ENCODE measurements at regions not wholly inside any gene's neighbourhood (a gene's known extent, or its start where the extent isn't known, plus 50 kb on each side); places are given as distances from the start of the nearest gene placed in this dataset.

DNA sequence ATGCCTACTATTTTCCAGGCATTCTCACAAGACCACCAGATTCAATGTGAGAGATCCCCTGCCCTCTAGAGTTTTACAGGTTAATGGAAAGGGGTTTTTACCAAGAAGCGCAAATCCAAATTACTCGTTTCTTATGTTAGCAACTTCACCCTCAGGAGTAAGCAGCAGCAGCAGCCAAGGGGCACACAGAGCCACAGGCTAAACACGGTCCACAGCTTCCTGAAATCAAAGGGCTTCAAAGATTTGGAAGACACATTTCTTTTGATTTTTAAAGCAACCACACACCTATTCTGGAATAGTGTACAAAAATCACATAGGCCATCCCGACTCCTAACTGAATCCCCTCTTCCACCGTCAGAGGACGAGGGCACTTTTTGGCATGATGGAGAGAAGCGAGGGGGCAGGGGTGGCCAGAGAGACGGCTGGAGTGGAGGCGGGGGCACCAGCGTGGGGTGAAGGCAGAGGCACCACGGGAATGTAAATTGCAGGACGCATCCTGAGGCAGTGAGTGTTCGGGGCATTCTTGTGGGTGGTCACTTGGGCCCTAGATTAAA, 107.0 kb downstream of the ARF6 start:
- DNase-seq = no peak

DNA sequence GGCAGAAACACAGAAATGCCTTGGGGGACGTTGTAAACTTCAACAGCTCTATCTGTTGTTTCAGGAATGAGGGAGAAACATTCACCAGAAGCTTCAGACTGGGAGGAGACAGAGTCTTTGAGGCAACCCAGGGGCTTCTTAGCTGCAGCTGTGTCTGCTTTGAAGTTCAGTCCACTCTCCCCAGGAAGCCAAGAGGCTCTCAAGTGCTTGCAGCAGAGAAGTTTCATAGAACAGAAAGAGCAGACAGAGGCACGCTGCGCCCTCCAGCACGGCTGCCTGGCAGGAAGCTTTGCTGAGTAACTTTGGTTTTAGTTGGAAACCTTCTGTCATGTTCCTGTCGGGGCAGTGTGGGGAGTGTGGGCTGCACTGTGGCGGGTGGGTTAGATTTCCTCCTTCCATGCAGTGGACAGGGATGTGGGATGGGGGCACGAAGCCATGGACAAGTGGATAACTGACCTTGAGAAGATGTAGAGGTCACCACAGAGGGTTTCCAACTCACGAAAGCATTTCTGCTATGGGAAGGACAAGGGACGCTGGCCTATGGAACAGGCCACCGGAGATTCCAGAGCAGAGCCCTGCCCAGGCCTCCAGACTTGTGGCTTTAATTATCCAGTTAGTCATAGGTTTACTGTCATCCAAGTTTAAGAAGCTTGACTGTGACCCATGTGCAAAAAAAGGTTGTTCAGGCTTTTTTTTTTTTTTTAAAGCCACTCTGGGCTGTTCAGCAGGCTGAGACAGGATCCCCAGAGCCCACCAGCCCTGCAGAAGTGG, 107.7 kb downstream of the ARF6 start:
- peak; percentile 86 for DNase-seq

DNA sequence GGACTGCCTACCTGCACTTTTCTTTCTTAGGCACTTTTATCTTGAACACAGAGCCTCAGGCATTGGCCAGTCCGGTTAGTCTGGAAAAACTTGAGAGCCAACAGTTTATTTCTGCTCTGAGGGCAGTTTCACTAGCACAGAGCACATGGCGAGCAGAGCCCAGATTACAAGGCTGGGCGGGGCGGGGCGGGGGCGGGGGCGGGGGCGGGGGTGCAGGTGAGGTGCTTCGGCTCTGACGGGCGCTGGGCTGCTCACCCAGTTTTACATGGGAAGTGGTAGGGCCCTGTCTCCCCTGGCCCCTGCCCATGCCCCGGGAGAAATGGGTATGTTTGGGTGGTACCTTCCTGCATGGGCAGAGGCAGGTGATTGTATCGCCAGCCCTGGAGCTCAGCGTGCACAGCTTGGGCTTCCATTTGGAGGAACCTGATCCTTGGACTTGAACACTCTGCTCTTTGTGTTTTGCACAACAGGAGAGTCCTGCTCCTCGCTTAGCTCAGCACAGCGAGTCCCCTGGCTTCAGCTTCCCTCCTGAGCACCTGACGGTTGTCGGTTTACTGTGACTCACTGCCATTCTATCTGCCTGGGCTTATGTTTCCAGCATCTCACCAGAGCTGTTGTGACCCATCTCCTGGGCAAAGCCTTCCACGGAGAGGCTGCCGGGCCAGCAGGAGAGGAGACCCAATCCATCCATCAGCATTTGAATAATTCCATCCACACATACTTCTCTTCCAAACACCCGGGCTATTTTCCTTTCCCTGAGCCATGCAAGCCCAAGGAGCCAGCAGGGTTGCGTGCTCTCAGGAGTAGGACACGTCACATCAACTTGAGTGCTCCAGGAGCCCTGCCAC, 108.5 kb downstream of the ARF6 start:
- peak; percentile 62 for DNase-seq

DNA sequence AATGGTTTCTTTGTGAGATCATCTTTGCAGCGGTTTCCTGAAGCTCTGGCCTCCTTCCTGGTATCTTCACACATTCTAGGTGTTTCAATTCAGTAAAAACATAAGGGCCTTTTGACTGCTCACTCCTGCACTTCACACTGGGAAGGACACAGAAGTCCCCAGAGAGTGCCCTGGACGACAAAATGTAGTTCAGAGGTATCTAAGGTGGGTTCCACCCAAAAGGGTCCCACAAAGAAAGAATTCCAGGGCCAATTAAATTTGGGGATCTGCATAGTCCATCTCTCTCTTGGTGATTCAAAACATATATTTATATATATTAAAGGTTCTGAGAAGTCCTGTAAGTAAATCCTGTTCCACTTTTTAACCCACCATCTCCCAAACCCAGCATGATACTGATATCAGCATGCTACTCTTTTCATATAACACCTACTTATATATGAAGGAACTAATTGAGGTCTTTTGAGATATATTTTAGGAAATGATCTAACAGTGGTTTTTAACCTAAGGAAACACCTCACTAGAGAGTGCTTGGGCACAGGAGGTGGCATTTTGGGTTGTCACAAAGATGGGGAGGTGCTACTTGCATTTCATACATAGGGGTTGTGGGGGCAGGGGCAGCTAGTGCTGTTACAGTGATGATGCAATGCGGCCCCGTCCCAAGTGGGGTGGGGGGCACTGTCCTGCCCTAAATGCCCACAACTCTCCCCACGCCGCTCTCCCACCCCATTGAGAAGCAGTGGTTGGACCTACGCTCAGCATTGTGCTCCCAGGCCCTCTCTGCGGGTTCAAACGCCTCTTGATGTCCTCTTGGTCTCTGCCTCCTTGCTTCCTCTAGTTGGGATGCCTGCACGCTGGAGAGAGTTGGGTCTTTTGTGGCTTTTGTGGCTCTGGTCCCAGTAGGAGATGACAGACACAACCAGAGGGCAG, 109.4 kb downstream of the ARF6 start:
- no peak for DNase-seq

DNA sequence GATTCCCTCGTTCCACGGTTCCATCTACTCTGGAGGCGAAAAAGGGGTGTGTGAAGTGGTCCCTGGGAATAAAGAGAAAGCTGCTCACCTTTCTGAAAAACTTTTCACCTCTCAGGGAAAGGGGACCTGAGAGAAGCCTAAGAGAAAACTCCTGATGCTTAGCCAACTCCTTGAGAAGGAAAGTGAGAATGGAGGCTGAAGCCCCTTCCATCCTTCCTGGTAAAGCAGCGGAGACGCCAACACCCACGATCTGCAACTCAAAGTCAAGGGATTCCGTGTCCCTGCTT, 110.0 kb downstream of the ARF6 start:
- no peak for DNase-seq

DNA sequence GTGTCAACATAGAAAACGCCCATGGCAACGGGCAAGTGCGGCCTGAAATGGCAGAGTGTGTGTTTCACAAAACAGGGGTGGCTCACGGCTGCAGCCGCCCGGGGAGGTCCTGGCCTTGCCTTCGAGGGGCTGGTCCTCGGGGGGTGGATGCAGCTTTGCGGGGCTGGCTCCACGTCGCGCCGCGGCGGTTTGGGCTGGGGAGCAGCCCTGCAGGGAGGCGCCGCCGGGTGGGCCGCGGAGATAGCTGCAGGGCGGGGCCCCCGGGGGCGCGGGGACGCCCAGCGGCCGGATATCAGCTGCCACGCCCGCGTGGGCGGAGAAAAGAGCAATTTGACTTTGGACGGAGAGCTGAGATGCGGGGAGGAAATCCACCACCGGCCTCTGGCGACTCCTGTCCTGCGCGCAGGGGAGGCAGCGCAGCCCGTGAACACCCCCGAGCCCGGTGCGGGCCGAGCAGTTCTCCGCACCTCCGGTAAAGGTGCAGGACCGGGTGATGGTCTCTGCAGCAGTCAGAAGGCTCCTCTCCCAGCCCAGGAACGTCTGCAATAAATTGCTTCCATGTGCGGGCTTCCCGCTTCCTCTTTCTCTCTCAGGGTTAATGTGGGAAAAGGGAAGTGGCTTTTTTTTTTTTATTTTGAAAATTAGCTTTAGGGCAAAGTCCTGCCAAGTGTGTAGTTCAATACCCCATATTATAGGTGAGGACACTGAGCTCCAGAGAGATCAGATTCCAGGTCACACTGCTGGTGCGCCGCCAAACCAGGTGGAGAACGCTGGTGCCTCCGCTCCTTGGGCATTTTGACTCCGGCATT, 110.5 kb downstream of the ARF6 start:
- DNase-seq = peak; percentile 85

DNA sequence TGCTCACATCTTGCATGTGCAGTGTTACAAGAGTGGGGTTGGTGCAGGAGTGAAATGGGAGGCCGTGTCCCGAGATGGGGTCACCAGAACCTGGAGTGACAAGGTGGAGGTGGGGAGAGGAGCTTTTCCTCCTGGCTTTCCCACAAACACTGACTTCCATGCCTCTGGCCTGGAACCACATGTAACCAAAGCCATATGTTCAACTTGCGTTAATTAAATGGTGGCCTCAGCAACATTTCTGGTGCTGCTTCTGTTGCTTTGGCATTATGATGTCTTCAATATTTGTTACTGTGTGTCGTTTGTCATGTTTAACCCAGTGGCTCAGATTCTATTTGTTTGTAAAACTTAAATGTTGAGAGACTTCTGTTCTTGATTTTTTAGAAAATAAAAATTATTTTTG, 110.2 kb downstream of the VCPKMT start:
- no peak for DNase-seq

DNA sequence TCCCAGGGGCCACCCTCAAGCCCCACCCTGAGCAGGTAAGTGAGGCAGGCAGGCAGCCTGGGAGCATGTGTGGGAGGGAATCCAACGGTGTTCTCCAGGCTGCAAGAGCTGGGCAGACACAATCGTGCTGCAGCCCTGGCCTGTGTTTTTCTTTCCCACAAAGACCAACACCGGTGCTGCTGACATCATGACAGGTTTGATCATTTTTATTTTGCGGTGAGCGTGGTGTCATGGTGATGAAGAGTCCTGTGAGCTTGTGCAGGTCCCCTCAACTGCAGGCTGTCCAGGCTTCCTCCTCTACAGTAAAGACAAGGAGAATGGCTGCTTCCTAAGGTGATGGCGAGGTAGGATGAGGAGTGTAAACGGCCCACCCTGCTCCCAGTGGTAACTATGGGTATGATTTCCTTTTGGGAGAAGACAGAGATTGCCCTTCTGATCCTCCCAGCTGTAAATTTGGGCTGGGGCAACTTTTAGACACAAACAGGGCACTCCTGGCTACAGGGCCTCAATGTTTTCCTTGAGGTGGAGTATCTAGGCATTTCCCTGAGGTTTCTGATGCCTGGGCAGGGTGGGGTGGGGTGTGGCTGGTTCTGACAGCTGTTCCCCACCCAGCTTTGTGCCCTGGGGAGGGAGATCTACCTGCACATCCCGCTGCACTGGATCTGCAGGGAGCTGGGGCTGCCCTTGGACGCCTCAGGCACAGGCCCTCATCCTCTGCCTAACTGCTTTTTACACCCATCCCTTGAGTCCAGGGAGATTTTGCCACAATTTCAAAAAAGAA, 109.1 kb downstream of the VCPKMT start:
- no peak for DNase-seq

DNA sequence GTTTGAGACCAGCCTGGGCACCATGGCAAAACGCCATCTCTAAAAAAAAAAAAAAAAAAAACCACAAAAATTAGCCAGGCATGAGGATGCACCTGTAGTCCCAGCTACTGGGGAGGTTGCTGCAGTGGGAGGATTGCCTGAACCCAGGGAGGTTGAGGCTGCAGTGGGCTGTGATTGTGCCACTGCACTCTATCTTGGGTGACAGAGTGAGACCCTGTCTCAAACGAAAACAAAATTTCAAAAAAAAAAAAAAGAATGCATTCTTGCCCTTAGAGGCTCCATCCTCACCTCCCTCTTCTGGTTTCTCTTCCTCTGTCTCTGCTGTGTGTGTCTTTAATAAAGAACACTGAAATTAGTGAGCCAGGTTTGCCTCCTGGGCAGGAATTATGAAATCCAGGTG, 107.8 kb downstream of the VCPKMT start:
- DNase-seq = no peak

DNA sequence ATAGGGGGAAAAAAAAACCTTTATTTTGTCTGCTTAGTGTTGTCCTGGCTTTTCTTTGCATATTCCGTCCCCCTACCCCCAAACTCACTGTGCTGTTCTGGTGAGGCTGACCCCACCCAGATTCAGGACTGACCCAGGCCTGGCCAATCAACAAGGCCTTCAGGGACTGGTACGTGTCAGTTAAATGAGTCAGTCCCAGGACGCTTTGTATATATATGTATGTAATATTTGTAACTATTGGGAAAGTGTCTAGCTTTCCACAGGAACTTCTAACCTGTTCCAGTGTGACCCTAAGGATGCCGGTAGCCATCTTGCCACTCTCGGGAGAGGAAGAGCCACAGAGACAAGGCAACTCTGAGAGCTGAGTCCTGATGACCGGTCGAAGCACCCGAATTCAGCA, 107.4 kb downstream of the VCPKMT start:
- DNase-seq = no peak

DNA sequence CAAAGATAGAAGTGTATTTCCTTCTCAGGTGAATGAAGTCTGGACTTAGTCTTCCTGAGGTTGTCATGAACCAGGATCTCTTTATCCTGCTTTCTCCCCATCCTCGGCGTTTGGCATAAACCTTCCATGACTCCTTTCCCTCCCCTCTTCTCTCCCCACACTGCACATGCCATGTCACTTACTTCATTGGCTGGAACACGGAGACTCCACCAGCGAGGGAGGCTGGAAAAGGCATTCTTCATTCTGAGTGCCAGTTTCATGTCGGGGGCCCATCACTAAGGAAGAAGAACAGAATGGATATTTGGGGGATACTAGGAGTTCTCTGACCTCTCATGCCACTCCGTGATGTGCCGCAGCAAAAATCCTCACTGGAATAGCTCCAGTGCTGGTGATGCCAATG, 105.6 kb downstream of the VCPKMT start:
- no peak for DNase-seq

DNA sequence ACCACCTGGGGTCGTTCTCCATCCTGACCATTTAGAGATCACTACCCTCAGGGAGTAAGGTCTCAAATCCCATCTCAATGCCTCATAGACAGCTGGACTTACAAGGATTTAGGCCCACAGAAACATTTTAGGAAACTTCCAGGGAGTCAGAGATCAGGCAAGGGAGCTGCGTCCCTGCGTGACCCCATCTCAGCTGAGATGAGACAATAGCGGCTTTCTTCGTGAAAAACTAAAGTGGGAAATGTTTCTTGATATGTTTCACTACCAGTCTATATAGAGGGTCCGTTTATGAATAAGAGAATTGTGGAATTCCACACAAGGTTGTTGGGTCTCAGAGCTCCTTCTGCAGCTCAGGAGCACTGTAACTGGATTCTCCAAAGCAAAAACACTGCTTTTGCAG, 105.1 kb downstream of the VCPKMT start:
- no peak for DNase-seq

DNA sequence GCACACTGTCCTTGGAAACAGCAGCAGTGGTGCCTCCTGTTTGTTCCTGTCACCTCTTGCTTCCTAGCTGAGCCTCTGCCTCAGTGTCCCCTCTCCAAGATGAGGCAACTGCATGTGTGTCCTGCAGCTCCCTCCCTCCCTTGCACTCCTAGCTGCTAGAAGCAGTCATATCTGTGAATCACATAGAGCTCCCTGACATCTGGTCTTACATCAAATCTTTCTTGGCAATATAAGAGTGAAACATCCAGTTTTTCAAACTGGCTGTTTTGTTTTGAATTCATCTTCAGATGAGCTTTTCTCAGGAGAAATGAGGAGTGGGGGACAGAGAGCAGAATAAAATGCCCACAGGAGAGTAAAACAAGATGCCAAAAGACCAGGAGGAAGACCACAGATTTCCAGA, 103.7 kb downstream of the VCPKMT start:
- no peak for DNase-seq

DNA sequence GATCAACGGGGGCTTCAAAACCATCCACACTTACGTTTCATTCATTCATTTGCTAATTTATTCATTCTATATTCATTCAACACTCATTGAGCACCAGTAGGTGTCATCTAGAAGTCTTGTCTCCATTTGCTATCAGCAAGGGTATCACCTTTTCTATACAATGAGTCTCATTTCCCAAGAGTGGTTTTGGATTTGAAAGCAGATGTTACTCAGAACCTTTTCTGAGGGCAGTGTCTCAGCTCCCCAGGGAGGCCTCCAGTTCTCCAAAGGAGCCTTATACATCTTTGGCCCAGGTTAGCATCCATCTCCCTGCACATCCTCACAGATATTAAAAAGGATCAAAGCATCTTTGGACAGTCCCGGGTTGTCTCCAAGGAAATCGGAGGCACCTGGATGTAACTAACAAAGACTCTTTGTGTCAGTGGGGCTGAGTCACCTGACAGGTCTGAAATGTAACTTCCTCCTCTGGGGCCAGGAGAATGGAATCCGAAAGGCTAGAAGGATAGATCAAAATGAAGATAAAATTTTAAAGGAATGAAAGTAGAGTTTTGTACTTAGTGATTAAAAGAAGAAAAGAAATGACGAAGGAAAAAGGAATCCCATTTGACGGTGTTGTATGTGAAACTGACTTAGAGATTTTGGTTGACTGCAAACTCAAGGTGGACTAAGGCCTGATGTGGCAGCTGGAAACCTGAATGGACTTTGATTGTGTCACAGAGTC, 103.0 kb downstream of the VCPKMT start:
- DNase-seq = no peak

DNA sequence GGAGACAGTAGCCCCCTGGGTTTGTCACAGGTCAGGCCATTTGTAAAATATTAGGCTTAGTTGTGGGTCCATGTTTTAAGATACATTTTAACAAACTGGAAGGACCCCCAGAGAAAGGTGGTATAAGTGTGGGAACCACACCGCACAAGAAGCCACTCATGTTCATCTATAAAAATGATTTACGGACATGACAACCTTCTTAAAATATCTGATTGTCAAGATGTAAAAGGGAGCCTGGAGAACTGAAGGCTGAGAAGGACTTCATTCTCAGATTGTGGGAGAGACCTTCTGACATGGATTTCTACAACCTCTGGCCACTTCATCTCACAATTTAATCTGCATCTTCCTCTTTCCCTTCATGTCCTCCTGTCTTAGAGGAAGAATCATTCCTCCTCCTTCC, 102.4 kb downstream of the VCPKMT start:
- DNase-seq = no peak

DNA sequence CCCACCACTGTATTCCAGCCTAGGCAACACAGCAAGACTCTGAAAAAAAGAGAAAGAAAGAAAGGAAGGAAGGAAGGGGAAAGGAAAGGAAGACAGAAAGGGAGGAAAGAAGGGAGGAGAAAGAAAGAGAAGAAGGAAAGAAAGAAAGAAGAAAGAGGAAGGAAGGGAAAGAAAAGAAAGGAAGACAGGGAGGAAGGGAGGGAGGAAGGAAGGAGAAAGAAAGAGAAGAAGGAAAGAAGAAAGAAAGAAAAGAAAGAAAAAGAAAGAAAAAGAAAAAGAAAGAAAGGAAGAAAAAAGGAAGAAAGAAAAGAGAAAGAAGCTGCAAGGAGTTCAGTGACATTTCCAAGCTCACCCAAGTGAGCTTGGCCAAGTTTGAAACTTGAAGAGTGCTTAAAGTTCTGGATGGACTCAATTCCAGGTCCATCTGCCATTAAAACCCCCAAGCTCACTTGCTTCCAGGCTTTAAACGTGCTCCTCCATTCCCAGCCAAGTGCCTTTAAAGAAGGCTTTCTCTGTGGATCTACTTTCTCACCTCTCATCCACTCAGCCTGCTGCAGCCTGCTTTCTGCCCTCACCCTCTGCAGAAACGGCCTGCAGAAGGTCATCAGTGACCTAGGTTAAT, 101.5 kb downstream of the VCPKMT start:
- DNase-seq = no peak

DNA sequence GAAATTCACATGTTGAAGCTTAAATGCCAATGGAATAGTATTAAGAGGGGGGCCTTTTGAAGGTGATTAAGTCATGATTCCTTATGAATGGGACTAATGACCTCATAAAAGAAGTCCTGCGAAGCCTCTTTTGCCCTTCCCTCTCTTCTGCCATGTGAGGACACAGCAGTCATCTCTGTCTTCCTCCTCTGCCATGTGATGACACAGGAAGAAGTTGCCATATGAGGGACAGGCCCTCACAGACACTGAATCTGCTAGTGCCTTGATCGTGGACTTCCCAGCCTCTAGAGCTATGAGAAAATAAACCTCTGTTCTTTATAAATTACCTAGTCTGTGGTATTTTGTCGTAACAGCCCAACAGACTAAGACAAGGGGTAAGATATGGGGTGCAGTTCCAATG, 100.7 kb downstream of the VCPKMT start:
- no peak for DNase-seq

DNA sequence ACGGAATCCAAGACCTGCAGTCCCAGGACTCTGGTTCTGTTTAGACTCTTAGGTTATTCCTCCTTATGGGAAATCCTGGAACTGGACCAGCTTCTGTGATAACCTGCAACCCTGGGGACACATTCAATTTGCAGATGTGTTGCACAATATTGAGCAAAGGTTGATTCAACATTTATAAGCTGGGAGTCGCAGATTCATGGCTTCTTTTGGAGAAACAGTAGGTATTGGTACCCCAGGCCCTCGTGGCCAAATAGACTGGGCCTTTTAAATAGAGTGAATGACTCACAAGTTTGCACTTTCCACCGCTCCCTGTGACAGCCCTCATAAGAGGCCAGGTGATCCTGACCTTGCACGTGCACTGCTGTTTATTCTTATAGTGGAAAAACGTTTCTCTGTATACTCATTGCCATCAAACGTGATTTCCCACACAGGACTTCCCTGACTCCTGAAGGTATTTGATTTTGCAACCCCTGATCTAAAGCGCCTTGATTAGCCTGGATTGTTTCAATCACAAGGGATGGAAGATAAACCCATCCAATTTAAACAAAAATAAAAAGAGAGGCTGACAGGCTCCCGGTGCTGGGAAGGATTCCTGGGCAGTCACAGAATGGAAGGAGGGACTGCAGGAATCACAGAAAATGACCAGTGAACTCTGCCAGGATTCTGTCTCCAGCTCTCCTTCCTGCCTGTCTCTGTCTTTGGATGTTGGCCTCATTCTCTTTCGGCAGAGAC, 98.0 kb downstream of the VCPKMT start:
- no peak for DNase-seq

DNA sequence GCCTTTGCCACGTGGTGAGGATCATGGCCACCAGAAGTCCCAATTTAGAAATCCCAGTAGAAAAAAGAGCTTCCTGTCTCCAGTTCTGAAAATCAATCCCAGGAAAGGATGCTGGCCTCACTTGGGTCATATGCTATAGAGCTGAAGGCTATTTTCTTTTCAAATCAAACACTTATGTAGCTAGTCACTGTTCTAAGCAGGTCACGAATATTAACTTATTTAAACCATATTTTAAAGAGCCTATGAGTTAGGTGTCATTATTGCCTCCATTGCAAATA, 97.5 kb downstream of the VCPKMT start:
- DNase-seq = no peak

DNA sequence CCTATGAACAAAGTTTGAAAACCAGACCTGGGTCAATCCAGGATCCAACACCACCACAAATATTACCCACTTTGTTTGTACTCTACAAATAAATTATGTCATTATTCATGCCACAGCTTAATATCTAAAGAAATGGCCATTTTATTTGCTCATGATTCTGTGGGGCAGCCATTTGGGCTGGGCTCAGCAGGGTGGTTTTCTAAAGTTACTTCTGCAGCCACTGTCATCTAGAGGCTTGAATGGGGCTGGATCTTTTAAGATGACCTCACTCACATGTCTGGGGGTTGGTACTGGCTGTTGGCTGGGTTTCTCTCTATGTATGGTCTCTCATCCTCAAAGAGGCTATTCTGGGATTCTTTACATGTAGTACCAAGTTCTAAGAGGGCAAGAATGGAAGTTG, 96.2 kb downstream of the VCPKMT start:
- DNase-seq = no peak

All from femur (tissue), 1 donor.